SJSA1 (cell line): ENCODE measurements at regions not wholly inside any gene's neighbourhood (a gene's known extent, or its start where the extent isn't known, plus 50 kb on each side); places are given as distances from the start of the nearest gene placed in this dataset.
A peak's percentile ranks its signal among the peaks of the same experiment; 100 is the strongest.
"Not testable (repeated sequence)": the region's sequence is repeated elsewhere in the genome, so short reads cannot be mapped to it uniquely, and the experiment has no call there.

ENCODE experiments used
- DNase-seq, 2 experiments: peaks; one replicate each; pipeline ENCODE4 v3.0.0-alpha.2; 2015 to 2020; ENCODE audit warnings: low spot score in 2 of 2, low read depth in 1 of 2
- H3K27ac ChIP-seq: fragments of 250-450 bp; sonication (Bioruptor Pico); 2 replicates; pipeline ENCODE4 v1.5.1; 2020; ENCODE audit warnings: mild to moderate bottlenecking, moderate library complexity
- H3K27me3 ChIP-seq: fragments of 250-450 bp; sonication (Bioruptor Pico); replicated peaks from 2 replicates; pipeline ENCODE4 v1.5.1; 2020; ENCODE audit warnings: mild to moderate bottlenecking, moderate library complexity
- H3K36me3 ChIP-seq: fragments of 250-450 bp; sonication (Bioruptor Pico); 2 replicates; pipeline ENCODE4 v1.5.1; 2020; ENCODE audit warnings: mild to moderate bottlenecking
- H3K4me1 ChIP-seq: fragments of 250-450 bp; sonication (Bioruptor Pico); replicated peaks from 2 replicates; pipeline ENCODE4 v1.6.1; 2021; ENCODE audit warnings: mild to moderate bottlenecking
- H3K4me3 ChIP-seq: fragments of 250-450 bp; sonication (Bioruptor Pico); 2 replicates; pipeline ENCODE4 v1.5.1; 2020; ENCODE audit warnings: mild to moderate bottlenecking
- H3K9me3 ChIP-seq: fragments of 250-450 bp; sonication (Bioruptor Pico); replicated peaks from 2 replicates; pipeline ENCODE4 v1.5.1; 2020; ENCODE audit warnings: mild to moderate bottlenecking

GRCh38 chr5:153233933-153234332, 256.5 kb upstream of the GRIA1 start:
- no peaks in the 10 kb centered on the region for H3K27me3 ChIP-seq
- no peaks in the 10 kb centered on the region for H3K36me3 ChIP-seq
- no peaks in the 10 kb centered on the region for H3K4me1 ChIP-seq
- H3K4me3 ChIP-seq: no peak overlapping the region
- H3K27ac ChIP-seq: no peak overlapping the region
- H3K9me3 ChIP-seq: peaks cover 7% of the 10 kb centered on the region; the same call in 1 of the 2 replicates
- DNase-seq: no peak

- H3K9me3 ChIP-seq: peaks cover 7% of the 10 kb centered on the region; the same call in 1 of the 2 replicates
- no peak for DNase-seq
- no peaks in the 10 kb centered on the region for H3K36me3 ChIP-seq
- no peak overlapping the region for H3K27ac ChIP-seq
- no peaks in the 10 kb centered on the region for H3K4me1 ChIP-seq
- no peak overlapping the region for H3K4me3 ChIP-seq
- no peaks in the 10 kb centered on the region for H3K27me3 ChIP-seq
Observed at GRCh38 chr5:153236319-153236718, 254.2 kb upstream of the GRIA1 start.

- Histone ChIP-seq H3K4me3 (no peak overlapping the region), H3K9me3 (peaks cover 5% of the 10 kb centered on the region; the same call in 1 of the 2 replicates), H3K27ac (no peak overlapping the region), H3K36me3 (no peaks in the 10 kb centered on the region), H3K27me3 (no peaks in the 10 kb centered on the region), H3K4me1 (no peaks in the 10 kb centered on the region)
- DNase-seq: no peak
Observed at GRCh38 chr5:153237671-153238332, 252.7 kb upstream of the GRIA1 start.

- H3K27me3 ChIP-seq: no peaks in the 10 kb centered on the region
- no peak for DNase-seq
- no peaks in the 10 kb centered on the region for H3K9me3 ChIP-seq
- H3K27ac ChIP-seq: no peak overlapping the region
- no peak overlapping the region for H3K4me3 ChIP-seq
- no peaks in the 10 kb centered on the region for H3K36me3 ChIP-seq
- no peaks in the 10 kb centered on the region for H3K4me1 ChIP-seq
Observed at GRCh38 chr5:153257381-153257780, 233.1 kb upstream of the GRIA1 start.

GRCh38 chr5:153258469-153258868, 232.0 kb upstream of the GRIA1 start:
- no peaks in the 10 kb centered on the region for H3K4me1 ChIP-seq
- no peaks in the 10 kb centered on the region for H3K36me3 ChIP-seq
- no peak overlapping the region for H3K27ac ChIP-seq
- DNase-seq: no peak
- H3K9me3 ChIP-seq: no peaks in the 10 kb centered on the region
- no peaks in the 10 kb centered on the region for H3K27me3 ChIP-seq
- no peak overlapping the region for H3K4me3 ChIP-seq

- H3K4me1 ChIP-seq: no peaks in the 10 kb centered on the region
- H3K27me3 ChIP-seq: no peaks in the 10 kb centered on the region
- no peaks in the 10 kb centered on the region for H3K9me3 ChIP-seq
- H3K27ac ChIP-seq: no peak overlapping the region
- no peak for DNase-seq
- H3K4me3 ChIP-seq: no peak overlapping the region
- no peaks in the 10 kb centered on the region for H3K36me3 ChIP-seq
Observed at GRCh38 chr5:153267506-153267905, 223.0 kb upstream of the GRIA1 start.

GRCh38 chr5:153275695-153276094, 214.8 kb upstream of the GRIA1 start:
- Histone ChIP-seq H3K27me3 (no peaks in the 10 kb centered on the region), H3K36me3 (no peaks in the 10 kb centered on the region), H3K9me3 (peaks cover 8% of the 10 kb centered on the region), H3K27ac (no peak overlapping the region), H3K4me3 (no peak overlapping the region), H3K4me1 (no peaks in the 10 kb centered on the region)
- no peak for DNase-seq

- H3K4me3 ChIP-seq: no peak overlapping the region
- peaks cover 8% of the 10 kb centered on the region for H3K9me3 ChIP-seq
- H3K27me3 ChIP-seq: no peaks in the 10 kb centered on the region
- no peaks in the 10 kb centered on the region for H3K36me3 ChIP-seq
- H3K4me1 ChIP-seq: no peaks in the 10 kb centered on the region
- no peak overlapping the region for H3K27ac ChIP-seq
- peak in 1 of 2 experiments; percentile 7 for DNase-seq
Observed at GRCh38 chr5:153276151-153276550, 214.3 kb upstream of the GRIA1 start.

GRCh38 chr5:153296251-153296844, 194.1 kb upstream of the GRIA1 start:
- not testable (repeated sequence) for H3K27ac ChIP-seq, H3K27me3 ChIP-seq, H3K36me3 ChIP-seq, DNase-seq, H3K4me1 ChIP-seq, H3K9me3 ChIP-seq, H3K4me3 ChIP-seq

GRCh38 chr5:153299891-153300290, 190.6 kb upstream of the GRIA1 start:
- Histone ChIP-seq H3K4me3 (no peak overlapping the region), H3K27ac (no peak overlapping the region), H3K9me3 (0 out of 2 replicates have a peak, but pooled peaks cover 3% of the 10 kb centered on the region), H3K4me1 (no peaks in the 10 kb centered on the region), H3K27me3 (no peaks in the 10 kb centered on the region), H3K36me3 (no peaks in the 10 kb centered on the region)
- DNase-seq: no peak

GRCh38 chr5:153308282-153308681, 182.2 kb upstream of the GRIA1 start:
- Histone ChIP-seq H3K27me3 (no peaks in the 10 kb centered on the region), H3K36me3 (no peaks in the 10 kb centered on the region), H3K27ac (no peak overlapping the region), H3K4me3 (no peak overlapping the region), H3K4me1 (no peaks in the 10 kb centered on the region), H3K9me3 (no peaks in the 10 kb centered on the region)
- DNase-seq: no peak

GRCh38 chr5:153318556-153318955, 171.9 kb upstream of the GRIA1 start:
- no peak overlapping the region for H3K27ac ChIP-seq
- H3K9me3 ChIP-seq: no peaks in the 10 kb centered on the region
- no peaks in the 10 kb centered on the region for H3K36me3 ChIP-seq
- no peaks in the 10 kb centered on the region for H3K4me1 ChIP-seq
- H3K27me3 ChIP-seq: no peaks in the 10 kb centered on the region
- DNase-seq: no peak
- no peak overlapping the region for H3K4me3 ChIP-seq

- no peak for DNase-seq
- Histone ChIP-seq H3K4me1 (no peaks in the 10 kb centered on the region), H3K27ac (no peak overlapping the region), H3K27me3 (no peaks in the 10 kb centered on the region), H3K36me3 (no peaks in the 10 kb centered on the region), H3K9me3 (no peaks in the 10 kb centered on the region), H3K4me3 (no peak overlapping the region)
Observed at GRCh38 chr5:153321478-153321877, 169.0 kb upstream of the GRIA1 start.

- Histone ChIP-seq H3K4me1 (no peaks in the 10 kb centered on the region), H3K27ac (no peak overlapping the region), H3K9me3 (no peaks in the 10 kb centered on the region; the same call in 1 of the 2 replicates), H3K36me3 (no peaks in the 10 kb centered on the region), H3K4me3 (no peak overlapping the region), H3K27me3 (no peaks in the 10 kb centered on the region)
- no peak for DNase-seq
Observed at GRCh38 chr5:153340139-153340538, 150.3 kb upstream of the GRIA1 start.
